ENCODE measurements at regions not wholly inside any gene's neighbourhood (a gene's known extent, or its start where the extent isn't known, plus 50 kb on each side); places are given as distances from the start of the nearest gene placed in this dataset.

- Mint-ChIP-seq H3K4me3 (no peak overlapping the region), H3K36me3 (ENCODE audit: low read depth) (no peaks in the 10 kb centered on the region), H3K4me1 (no peaks in the 10 kb centered on the region), H3K27ac (no peak overlapping the region), H3K9me3 (peaks cover 9% of the 10 kb centered on the region), H3K27me3 (no peaks in the 10 kb centered on the region)
- DNase-seq = no peak
- no peak for ATAC-seq
Measured at GRCh38 chr13:103351035-103351828, 285.0 kb upstream of the SLC10A2 start.

GRCh38 chr13:103350147-103350546, 283.9 kb upstream of the SLC10A2 start:
- H3K36me3 Mint-ChIP-seq (ENCODE audit: low read depth) = no peaks in the 10 kb centered on the region
- no peaks in the 10 kb centered on the region for H3K4me1 Mint-ChIP-seq

GRCh38 chr13:103349211-103349980, 283.2 kb upstream of the SLC10A2 start:
- Mint-ChIP-seq H3K36me3 (ENCODE audit: low read depth) (no peaks in the 10 kb centered on the region), H3K4me3 (no peak overlapping the region), H3K9me3 (peaks cover 14% of the 10 kb centered on the region), H3K27ac (no peak overlapping the region), H3K27me3 (no peaks in the 10 kb centered on the region), H3K4me1 (no peaks in the 10 kb centered on the region)
- ATAC-seq = no peak
- no peak for DNase-seq

More at GRCh38 chr13:103350147-103350546, 283.9 kb upstream of the SLC10A2 start:
- ATAC-seq (no peak), DNase-seq (no peak)
- Mint-ChIP-seq H3K27me3 (no peaks in the 10 kb centered on the region), H3K9me3 (peaks cover 9% of the 10 kb centered on the region), H3K4me3 (no peak overlapping the region), H3K27ac (no peak overlapping the region)

- H3K36me3 Mint-ChIP-seq (ENCODE audit: low read depth) = no peaks in the 10 kb centered on the region
- DNase-seq (no peak), ATAC-seq (no peak)
- H3K9me3 Mint-ChIP-seq = no peaks in the 10 kb centered on the region
- no peaks in the 10 kb centered on the region for H3K27me3 Mint-ChIP-seq
- H3K4me1 Mint-ChIP-seq = no peaks in the 10 kb centered on the region
- no peak overlapping the region for H3K4me3 Mint-ChIP-seq
- H3K27ac Mint-ChIP-seq = no peak overlapping the region
Measured at GRCh38 chr13:103335241-103335640, 269.0 kb upstream of the SLC10A2 start.

GRCh38 chr13:103331924-103332323, 265.7 kb upstream of the SLC10A2 start:
- DNase-seq (no peak), ATAC-seq (no peak)
- no peaks in the 10 kb centered on the region for H3K9me3 Mint-ChIP-seq
- H3K27ac Mint-ChIP-seq = no peak overlapping the region
- H3K27me3 Mint-ChIP-seq = no peaks in the 10 kb centered on the region
- H3K4me3 Mint-ChIP-seq = no peak overlapping the region
- H3K36me3 Mint-ChIP-seq (ENCODE audit: low read depth) = no peaks in the 10 kb centered on the region
- no peaks in the 10 kb centered on the region for H3K4me1 Mint-ChIP-seq

GRCh38 chr13:103328899-103329298, 262.7 kb upstream of the SLC10A2 start:
- ATAC-seq (no peak), DNase-seq (no peak)
- no peaks in the 10 kb centered on the region for H3K36me3 Mint-ChIP-seq (ENCODE audit: low read depth)
- no peaks in the 10 kb centered on the region for H3K9me3 Mint-ChIP-seq
- H3K4me1 Mint-ChIP-seq = no peaks in the 10 kb centered on the region
- no peaks in the 10 kb centered on the region for H3K27me3 Mint-ChIP-seq
- H3K27ac Mint-ChIP-seq = no peak overlapping the region
- H3K4me3 Mint-ChIP-seq = no peak overlapping the region

DNA sequence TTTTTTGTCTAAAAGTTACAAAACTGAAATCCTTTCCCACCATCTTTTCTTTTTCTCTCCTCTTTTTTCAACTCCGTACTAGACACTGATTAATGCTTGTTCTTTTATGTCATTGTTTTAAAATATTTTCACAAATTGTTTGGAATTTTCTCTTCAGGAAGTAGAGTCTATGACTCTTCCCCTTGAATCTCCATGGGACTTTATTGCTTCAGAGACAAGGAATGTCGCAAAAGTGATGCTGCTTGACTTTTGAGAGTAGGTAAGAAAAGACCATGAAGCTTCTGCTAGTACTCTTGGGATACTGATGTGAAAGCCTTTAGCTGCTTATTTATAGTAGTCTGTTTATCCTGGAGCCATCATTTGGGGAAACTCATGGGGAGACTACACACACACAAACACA, 260.1 kb upstream of the SLC10A2 start:
- no peak overlapping the region for H3K4me3 Mint-ChIP-seq
- no peaks in the 10 kb centered on the region for H3K27me3 Mint-ChIP-seq
- no peaks in the 10 kb centered on the region for H3K36me3 Mint-ChIP-seq (ENCODE audit: low read depth)
- no peaks in the 10 kb centered on the region for H3K4me1 Mint-ChIP-seq
- no peak for DNase-seq
- H3K9me3 Mint-ChIP-seq = no peaks in the 10 kb centered on the region
- H3K27ac Mint-ChIP-seq = no peak overlapping the region
- ATAC-seq = no peak

- ATAC-seq (no peak), DNase-seq (no peak)
- Mint-ChIP-seq H3K9me3 (no peaks in the 10 kb centered on the region), H3K27me3 (no peaks in the 10 kb centered on the region), H3K36me3 (ENCODE audit: low read depth) (no peaks in the 10 kb centered on the region), H3K27ac (no peak overlapping the region), H3K4me1 (no peaks in the 10 kb centered on the region), H3K4me3 (no peak overlapping the region)
Measured at GRCh38 chr13:103325672-103326071, 259.5 kb upstream of the SLC10A2 start.

DNA sequence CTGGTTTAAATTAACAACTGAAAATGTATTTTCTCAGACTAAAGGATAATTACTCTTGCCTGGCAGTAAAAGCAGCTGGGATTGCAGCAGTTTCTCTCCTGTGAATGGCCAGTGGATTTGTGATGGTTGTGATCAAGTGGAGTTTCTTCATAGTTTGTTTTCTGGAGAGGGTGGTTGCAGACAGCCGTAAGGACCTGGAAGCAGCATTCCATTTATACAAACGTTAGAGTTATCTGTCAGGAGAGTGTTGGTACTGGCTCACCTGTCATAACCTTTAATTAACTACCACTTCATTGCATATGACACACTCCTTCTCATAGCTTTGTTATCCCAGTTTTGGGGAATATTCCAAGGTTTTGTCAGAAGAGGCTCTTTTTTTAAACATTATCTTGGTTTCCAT, 258.4 kb upstream of the SLC10A2 start:
- no peak for DNase-seq
- H3K27ac Mint-ChIP-seq = no peak overlapping the region
- H3K4me1 Mint-ChIP-seq = no peaks in the 10 kb centered on the region
- no peaks in the 10 kb centered on the region for H3K9me3 Mint-ChIP-seq
- no peaks in the 10 kb centered on the region for H3K27me3 Mint-ChIP-seq
- H3K4me3 Mint-ChIP-seq = no peak overlapping the region
- ATAC-seq = no peak
- H3K36me3 Mint-ChIP-seq (ENCODE audit: low read depth) = no peaks in the 10 kb centered on the region

- H3K9me3 Mint-ChIP-seq = peaks cover 8% of the 10 kb centered on the region
- no peak overlapping the region for H3K4me3 Mint-ChIP-seq
- H3K27me3 Mint-ChIP-seq = no peaks in the 10 kb centered on the region
- DNase-seq (no peak), ATAC-seq (no peak)
- no peaks in the 10 kb centered on the region for H3K4me1 Mint-ChIP-seq
- H3K27ac Mint-ChIP-seq = no peak overlapping the region
- H3K36me3 Mint-ChIP-seq (ENCODE audit: low read depth) = no peaks in the 10 kb centered on the region
Measured at GRCh38 chr13:103315711-103316110, 249.5 kb upstream of the SLC10A2 start.

DNA sequence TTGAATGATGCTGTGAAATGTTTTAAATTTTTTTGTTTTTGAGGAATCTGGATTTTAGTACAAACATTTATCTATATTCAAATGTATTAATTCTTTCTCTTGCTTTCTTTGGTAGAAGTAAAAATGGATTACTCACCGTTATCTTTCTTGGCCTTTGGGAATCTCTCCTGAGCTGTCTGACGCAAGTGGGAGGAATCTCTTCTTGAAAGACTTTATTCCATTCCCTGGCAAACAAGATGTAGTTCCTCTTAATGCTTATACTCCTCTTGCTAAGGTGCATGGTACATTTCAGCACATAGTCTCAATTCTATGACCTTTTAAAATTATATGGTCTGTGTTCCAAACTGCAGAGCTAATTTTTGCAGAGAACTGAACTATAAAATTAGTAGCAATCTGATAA, 246.2 kb upstream of the SLC10A2 start:
- Mint-ChIP-seq H3K4me1 (no peaks in the 10 kb centered on the region), H3K36me3 (ENCODE audit: low read depth) (no peaks in the 10 kb centered on the region), H3K4me3 (no peak overlapping the region), H3K9me3 (peaks cover 21% of the 10 kb centered on the region), H3K27ac (no peak overlapping the region), H3K27me3 (no peaks in the 10 kb centered on the region)
- DNase-seq (no peak), ATAC-seq (no peak)

DNA sequence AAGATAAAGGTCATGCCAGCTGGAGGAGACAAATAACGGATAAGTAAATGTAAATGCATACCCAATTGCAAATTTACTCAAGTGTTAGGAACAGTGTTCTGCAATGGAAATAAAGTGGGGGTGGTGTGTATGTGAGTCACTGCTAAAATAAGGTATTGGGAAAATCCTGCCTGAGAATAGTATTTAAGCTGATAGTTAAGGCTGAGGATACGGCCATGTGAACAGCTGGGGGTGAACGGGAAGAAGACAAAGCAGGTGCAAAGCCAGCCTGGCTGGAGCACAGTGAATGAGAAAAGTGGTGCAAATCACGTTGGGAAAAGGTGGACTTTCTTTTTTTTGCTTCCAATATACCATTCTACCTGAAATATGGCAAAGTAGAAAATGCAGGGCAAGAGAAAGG, 242.4 kb upstream of the SLC10A2 start:
- Mint-ChIP-seq H3K27me3 (no peaks in the 10 kb centered on the region), H3K9me3 (peaks cover 17% of the 10 kb centered on the region), H3K36me3 (ENCODE audit: low read depth) (no peaks in the 10 kb centered on the region), H3K27ac (no peak overlapping the region), H3K4me1 (no peaks in the 10 kb centered on the region), H3K4me3 (no peak overlapping the region)
- DNase-seq = no peak
- ATAC-seq = no peak

- H3K27me3 Mint-ChIP-seq = no peaks in the 10 kb centered on the region
- no peak for ATAC-seq
- no peaks in the 10 kb centered on the region for H3K4me1 Mint-ChIP-seq
- H3K36me3 Mint-ChIP-seq (ENCODE audit: low read depth) = no peaks in the 10 kb centered on the region
- no peak for DNase-seq
- no peak overlapping the region for H3K4me3 Mint-ChIP-seq
- peaks cover 17% of the 10 kb centered on the region for H3K9me3 Mint-ChIP-seq
- no peak overlapping the region for H3K27ac Mint-ChIP-seq
Measured at GRCh38 chr13:103306163-103306562, 239.9 kb upstream of the SLC10A2 start.

GRCh38 chr13:103303078-103303651, 236.9 kb upstream of the SLC10A2 start:
- peaks cover 1% of the 10 kb centered on the region for H3K9me3 Mint-ChIP-seq
- H3K27ac Mint-ChIP-seq = no peak overlapping the region
- no peak for ATAC-seq
- H3K27me3 Mint-ChIP-seq = no peaks in the 10 kb centered on the region
- DNase-seq = no peak
- H3K4me1 Mint-ChIP-seq = no peaks in the 10 kb centered on the region
- no peak overlapping the region for H3K4me3 Mint-ChIP-seq
- no peaks in the 10 kb centered on the region for H3K36me3 Mint-ChIP-seq (ENCODE audit: low read depth)

- H3K27me3 Mint-ChIP-seq = no peaks in the 10 kb centered on the region
- H3K36me3 Mint-ChIP-seq (ENCODE audit: low read depth) = no peaks in the 10 kb centered on the region
- no peak overlapping the region for H3K4me3 Mint-ChIP-seq
- no peak overlapping the region for H3K27ac Mint-ChIP-seq
- H3K4me1 Mint-ChIP-seq = no peaks in the 10 kb centered on the region
- no peak for ATAC-seq
- no peak for DNase-seq
- H3K9me3 Mint-ChIP-seq = peaks cover under 1% of the 10 kb centered on the region
Measured at GRCh38 chr13:103302676-103303075, 236.5 kb upstream of the SLC10A2 start.
